Epithelial cell of proximal tubule (primary cell): ENCODE measurements at regions not wholly inside any gene's neighbourhood (a gene's known extent, or its start where the extent isn't known, plus 50 kb on each side); places are given as distances from the start of the nearest gene placed in this dataset.

Experiments used
- DNase-seq: peaks from one replicate; pipeline ENCODE4 v3.0.0-alpha.2; 2011; ENCODE audit warnings: low read depth
- H3K4me3 ChIP-seq: 2 replicates; pipeline ENCODE4 v1.5.1; 2011; ENCODE audit warnings: low read depth, mild to moderate bottlenecking, low read length
- CTCF ChIP-seq: conservative IDR thresholded peaks from 2 replicates; pipeline ENCODE4 v1.5.1; 2012; ENCODE audit warnings: low read depth, mild to moderate bottlenecking, low read length

- TF ChIP-seq CTCF, result no peak
- H3K4me3 ChIP-seq, result no peak overlapping the region
- no peak for DNase-seq
These were observed 376.7 kb downstream of the TDRD15 start for GRCh38 chr2:21500401-21500945.

GRCh38 chr2:21501376-21502027 lies 377.7 kb downstream of the TDRD15 start:
- no peak overlapping the region for H3K4me3 ChIP-seq
- DNase-seq, result no peak
- TF ChIP-seq CTCF, result no peak

GRCh38 chr2:21515903-21516302 lies 392.1 kb downstream of the TDRD15 start:
- no peak for DNase-seq
- H3K4me3 ChIP-seq, result no peak overlapping the region
- TF ChIP-seq CTCF, result no peak

GRCh38 chr2:21519412-21519811 lies 395.6 kb downstream of the TDRD15 start:
- DNase-seq, result no peak
- TF ChIP-seq CTCF, result no peak
- no peak overlapping the region for H3K4me3 ChIP-seq

GRCh38 chr2:21519821-21520220 lies 396.1 kb downstream of the TDRD15 start:
- TF ChIP-seq CTCF, result no peak
- no peak overlapping the region for H3K4me3 ChIP-seq
- no peak for DNase-seq

- no peak for TF ChIP-seq CTCF
- H3K4me3 ChIP-seq, result no peak overlapping the region
- DNase-seq, result no peak
These were observed 412.1 kb downstream of the TDRD15 start for GRCh38 chr2:21535826-21536225.

GRCh38 chr2:21539685-21540084 lies 415.9 kb downstream of the TDRD15 start:
- no peak for TF ChIP-seq CTCF
- no peak overlapping the region for H3K4me3 ChIP-seq
- DNase-seq, result no peak
